Vagina (tissue), 2 donors: ENCODE measurements at regions not wholly inside any gene's neighbourhood (a gene's known extent, or its start where the extent isn't known, plus 50 kb on each side); places are given as distances from the start of the nearest gene placed in this dataset.

ENCODE experiments used
- POLR2A ChIP-seq, 2 donors: fragments of 450-650 bp; IDR thresholded peaks; one replicate each; pipeline ENCODE4 v1.6.1; 2017; ENCODE audit warnings: antibody characterized with exemption in 2 of 2, mild to moderate bottlenecking in 2 of 2, moderate library complexity in 2 of 2
- POLR2AphosphoS5 ChIP-seq, 2 donors: sonication (generic); formaldehyde crosslinking; IDR thresholded peaks; one replicate each; pipeline ENCODE4 v1.9.0; 2017; ENCODE audit warnings: antibody characterized with exemption in 2 of 2, mild to moderate bottlenecking in 2 of 2, low read depth in 1 of 2; ENCODE audit not compliant: insufficient read depth in 1 of 2
- TF ChIP-seq, protein P1 (sequence below), 3 experiments: fragments of 450-650 bp in 2 of 3; fragments of 200-600 bp in 1 of 3; sonication (generic) in 1 of 3; IDR thresholded peaks; one replicate each; pipeline ENCODE4 v1.5.1; 2017 to 2019; ENCODE audit warnings: antibody characterized with exemption in 3 of 3, mild to moderate bottlenecking in 2 of 3, moderate library complexity in 2 of 3

DNA sequence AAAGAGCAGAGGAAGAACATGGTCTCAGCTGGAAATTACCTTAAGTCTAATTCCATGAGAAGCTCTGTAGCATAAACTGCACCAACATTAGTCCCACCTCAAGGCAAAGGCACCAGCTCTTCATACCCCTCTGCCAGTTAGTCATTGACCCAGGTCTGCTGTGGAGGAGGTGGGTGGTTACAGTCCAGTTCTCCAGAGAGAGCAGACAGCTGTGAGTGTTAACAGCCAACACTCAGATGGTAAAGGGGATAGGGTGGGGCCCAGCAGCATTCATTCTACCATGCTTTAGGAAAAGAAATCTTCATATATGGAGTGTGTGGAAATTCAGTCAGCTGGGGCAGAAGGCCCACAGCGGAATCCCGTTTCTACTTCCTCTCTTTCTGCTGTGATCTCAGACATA is 159.7 kb upstream of the FBXO11 start:
- TF ChIP-seq, protein P1, sequence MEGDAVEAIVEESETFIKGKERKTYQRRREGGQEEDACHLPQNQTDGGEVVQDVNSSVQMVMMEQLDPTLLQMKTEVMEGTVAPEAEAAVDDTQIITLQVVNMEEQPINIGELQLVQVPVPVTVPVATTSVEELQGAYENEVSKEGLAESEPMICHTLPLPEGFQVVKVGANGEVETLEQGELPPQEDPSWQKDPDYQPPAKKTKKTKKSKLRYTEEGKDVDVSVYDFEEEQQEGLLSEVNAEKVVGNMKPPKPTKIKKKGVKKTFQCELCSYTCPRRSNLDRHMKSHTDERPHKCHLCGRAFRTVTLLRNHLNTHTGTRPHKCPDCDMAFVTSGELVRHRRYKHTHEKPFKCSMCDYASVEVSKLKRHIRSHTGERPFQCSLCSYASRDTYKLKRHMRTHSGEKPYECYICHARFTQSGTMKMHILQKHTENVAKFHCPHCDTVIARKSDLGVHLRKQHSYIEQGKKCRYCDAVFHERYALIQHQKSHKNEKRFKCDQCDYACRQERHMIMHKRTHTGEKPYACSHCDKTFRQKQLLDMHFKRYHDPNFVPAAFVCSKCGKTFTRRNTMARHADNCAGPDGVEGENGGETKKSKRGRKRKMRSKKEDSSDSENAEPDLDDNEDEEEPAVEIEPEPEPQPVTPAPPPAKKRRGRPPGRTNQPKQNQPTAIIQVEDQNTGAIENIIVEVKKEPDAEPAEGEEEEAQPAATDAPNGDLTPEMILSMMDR (IDR thresholded peaks at IDR 0.05) = no peak
- TF ChIP-seq POLR2A (IDR thresholded peaks at IDR 0.05) (no peak), POLR2AphosphoS5 (IDR thresholded peaks at IDR 0.05; ENCODE audit: insufficient read depth in 1 of 2, low read depth in 1 of 2) (no peak)
